Activated T-cell treated with anti-CD3 and anti-CD28 coated beads for 1 hour (primary cell): ENCODE measurements at regions not wholly inside any gene's neighbourhood (a gene's known extent, or its start where the extent isn't known, plus 50 kb on each side); places are given as distances from the start of the nearest gene placed in this dataset.
"Not testable (repeated sequence)": the region's sequence is repeated elsewhere in the genome, so short reads cannot be mapped to it uniquely, and the experiment has no call there.

Experiments
- DNase-seq: peaks from one replicate; pipeline ENCODE4 v3.0.0-alpha.2; 2020; ENCODE audit warnings: low read depth

GRCh38 chr20:53891306-53891894 is 179.0 kb downstream of the BCAS1 start:
- DNase-seq: no peak

GRCh38 chr20:53890443-53891305 is 179.7 kb downstream of the BCAS1 start:
- DNase-seq: no peak

- DNase-seq: no peak
Observed at GRCh38 chr20:53889411-53890148, 180.8 kb downstream of the BCAS1 start.

- no peak for DNase-seq
Observed at GRCh38 chr20:53888951-53889350, 181.4 kb downstream of the BCAS1 start.

- DNase-seq: no peak
Observed at GRCh38 chr20:53888510-53888909, 181.9 kb downstream of the BCAS1 start.

GRCh38 chr20:53887973-53888372 is 182.4 kb downstream of the BCAS1 start:
- no peak for DNase-seq

GRCh38 chr20:53884859-53885541 is 185.4 kb downstream of the BCAS1 start:
- DNase-seq: no peak

- no peak for DNase-seq
Observed at GRCh38 chr20:53883098-53883911, 187.1 kb downstream of the BCAS1 start.

GRCh38 chr20:53882438-53882986 is 187.9 kb downstream of the BCAS1 start:
- DNase-seq: not testable (repeated sequence)

- no peak for DNase-seq
Observed at GRCh38 chr20:53881362-53881761, 189.0 kb downstream of the BCAS1 start.

GRCh38 chr20:53880108-53880641 is 190.2 kb downstream of the BCAS1 start:
- no peak for DNase-seq

- no peak for DNase-seq
Observed at GRCh38 chr20:53879048-53879684, 191.2 kb downstream of the BCAS1 start.

- no peak for DNase-seq
Observed at GRCh38 chr20:53878262-53879047, 191.9 kb downstream of the BCAS1 start.

GRCh38 chr20:53876956-53877355 is 193.4 kb downstream of the BCAS1 start:
- DNase-seq: no peak

- no peak for DNase-seq
Observed at GRCh38 chr20:53876470-53876869, 193.9 kb downstream of the BCAS1 start.

- no peak for DNase-seq
Observed at GRCh38 chr20:53875452-53875851, 194.9 kb downstream of the BCAS1 start.

- DNase-seq: no peak
Observed at GRCh38 chr20:53874706-53875105, 195.7 kb downstream of the BCAS1 start.

GRCh38 chr20:53874104-53874503 is 196.3 kb downstream of the BCAS1 start:
- no peak for DNase-seq

- no peak for DNase-seq
Observed at GRCh38 chr20:53873230-53873604, 197.2 kb downstream of the BCAS1 start.
